Activated CD8-positive, alpha-beta T cell treated with anti-CD3 and anti-CD28 coated beads for 36 hours (primary cell): ENCODE measurements at regions not wholly inside any gene's neighbourhood (a gene's known extent, or its start where the extent isn't known, plus 50 kb on each side); places are given as distances from the start of the nearest gene placed in this dataset.

Source experiments
- ATAC-seq: fragments of 200-7000 bp; cut with Tn5 transposase; one replicate; pipeline ENCODE4 v1.10.0; 2021; ENCODE audit warnings: mild to moderate bottlenecking, moderate library complexity
- CTCF ChIA-PET: fragments of 350-600 bp; sonication (Branson Sonifier 250); formaldehyde crosslinking; loops from one replicate; lab custom pipeline; 2021; ENCODE audit warnings: antibody characterized with exemption; lab: Charles Lee
- POLR2A ChIA-PET: fragments of 350-600 bp; sonication (Branson Sonifier 250); formaldehyde crosslinking; loops from one replicate; lab custom pipeline; 2021; ENCODE audit warnings: antibody characterized with exemption; lab: Charles Lee
- DNase-seq: peaks from one replicate; pipeline ENCODE4 v3.0.0-alpha.2; 2020
- H3K27ac Mint-ChIP-seq: one replicate; pipeline ENCODE4 v1.8.0; 2021; ENCODE audit warnings: mild to moderate bottlenecking, mixed read lengths
- H3K27me3 Mint-ChIP-seq: one replicate; pipeline ENCODE4 v1.8.0; 2021; ENCODE audit warnings: mixed read lengths
- H3K36me3 Mint-ChIP-seq: one replicate; pipeline ENCODE4 v1.8.0; 2021; ENCODE audit warnings: low read depth, mixed read lengths
- H3K4me1 Mint-ChIP-seq: one replicate; pipeline ENCODE4 v1.8.0; 2021; ENCODE audit warnings: low read depth, mixed read lengths
- H3K4me3 Mint-ChIP-seq: one replicate; pipeline ENCODE4 v1.8.0; 2021; ENCODE audit warnings: mild to moderate bottlenecking, moderate library complexity, mixed read lengths
- H3K9me3 Mint-ChIP-seq: one replicate; pipeline ENCODE4 v1.8.0; 2021; ENCODE audit warnings: mixed read lengths
- CTCF ChIP-seq: fragments of 200-600 bp; IDR thresholded peaks from one replicate; pipeline ENCODE4 v1.8.0; 2022; ENCODE audit warnings: antibody characterized with exemption, mild to moderate bottlenecking
- intact Hi-C: fragments of 100-400 bp; cut with micrococcal nuclease; formaldehyde crosslinking; loops from one replicate; pipeline ENCODE4 v1.10.0; 2022

- no peaks in the 10 kb centered on the region for H3K27me3 Mint-ChIP-seq
- CTCF ChIA-PET: no interaction called here
These were observed 419.7 kb upstream of the TNP1 start for GRCh38 chr2:217279556-217279955.

GRCh38 chr2:217279140-217279539 lies 419.3 kb upstream of the TNP1 start:
- no peak for DNase-seq
- no peaks in the 10 kb centered on the region for H3K27me3 Mint-ChIP-seq
- no peak for ATAC-seq
- no peaks in the 10 kb centered on the region for H3K9me3 Mint-ChIP-seq
- POLR2A ChIA-PET: no interaction called here
- H3K36me3 Mint-ChIP-seq: no peaks in the 10 kb centered on the region
- no peak for TF ChIP-seq CTCF
- H3K4me1 Mint-ChIP-seq: no peaks in the 10 kb centered on the region
- H3K4me3 Mint-ChIP-seq: no peak overlapping the region
- no peak overlapping the region for H3K27ac Mint-ChIP-seq
- intact Hi-C loops: no loop called here
- CTCF ChIA-PET: no interaction called here

More at GRCh38 chr2:217279556-217279955, 419.7 kb upstream of the TNP1 start:
- Mint-ChIP-seq H3K4me3 (no peak overlapping the region), H3K36me3 (no peaks in the 10 kb centered on the region), H3K4me1 (no peaks in the 10 kb centered on the region), H3K27ac (no peak overlapping the region), H3K9me3 (no peaks in the 10 kb centered on the region)
- no peak for TF ChIP-seq CTCF
- no peak for DNase-seq
- POLR2A ChIA-PET: no interaction called here
- intact Hi-C loops: no loop called here
- ATAC-seq: no peak

GRCh38 chr2:217277646-217278398 lies 418.0 kb upstream of the TNP1 start:
- Mint-ChIP-seq H3K36me3 (no peaks in the 10 kb centered on the region), H3K4me1 (no peaks in the 10 kb centered on the region), H3K27ac (no peak overlapping the region), H3K9me3 (no peaks in the 10 kb centered on the region), H3K4me3 (no peak overlapping the region), H3K27me3 (peaks cover 2% of the 10 kb centered on the region)
- ATAC-seq (no peak), DNase-seq (no peak)
- intact Hi-C loops: no loop called here
- TF ChIP-seq CTCF: no peak
- CTCF ChIA-PET: no interaction called here
- POLR2A ChIA-PET: no interaction called here

GRCh38 chr2:217276433-217276832 lies 416.6 kb upstream of the TNP1 start:
- DNase-seq (no peak), ATAC-seq (no peak)
- TF ChIP-seq CTCF: no peak
- Mint-ChIP-seq H3K4me3 (no peak overlapping the region), H3K27me3 (peaks cover 3% of the 10 kb centered on the region), H3K9me3 (no peaks in the 10 kb centered on the region), H3K4me1 (no peaks in the 10 kb centered on the region), H3K27ac (no peak overlapping the region), H3K36me3 (no peaks in the 10 kb centered on the region)
- POLR2A ChIA-PET: no interaction called here
- intact Hi-C loops: no loop called here
- CTCF ChIA-PET: no interaction called here

GRCh38 chr2:217275091-217275490 lies 415.2 kb upstream of the TNP1 start:
- Mint-ChIP-seq H3K9me3 (no peaks in the 10 kb centered on the region), H3K27me3 (peaks cover 3% of the 10 kb centered on the region), H3K27ac (no peak overlapping the region), H3K4me3 (no peak overlapping the region), H3K36me3 (no peaks in the 10 kb centered on the region), H3K4me1 (no peaks in the 10 kb centered on the region)
- no peak for ATAC-seq
- intact Hi-C loops: no loop called here
- POLR2A ChIA-PET: no interaction called here
- no peak for DNase-seq
- CTCF ChIA-PET: no interaction called here
- TF ChIP-seq CTCF: no peak
